ENCODE measurements at regions not wholly inside any gene's neighbourhood (a gene's known extent, or its start where the extent isn't known, plus 50 kb on each side); places are given as distances from the start of the nearest gene placed in this dataset.
"Not testable (repeated sequence)": the region's sequence is repeated elsewhere in the genome, so short reads cannot be mapped to it uniquely, and the experiment has no call there.

DNA sequence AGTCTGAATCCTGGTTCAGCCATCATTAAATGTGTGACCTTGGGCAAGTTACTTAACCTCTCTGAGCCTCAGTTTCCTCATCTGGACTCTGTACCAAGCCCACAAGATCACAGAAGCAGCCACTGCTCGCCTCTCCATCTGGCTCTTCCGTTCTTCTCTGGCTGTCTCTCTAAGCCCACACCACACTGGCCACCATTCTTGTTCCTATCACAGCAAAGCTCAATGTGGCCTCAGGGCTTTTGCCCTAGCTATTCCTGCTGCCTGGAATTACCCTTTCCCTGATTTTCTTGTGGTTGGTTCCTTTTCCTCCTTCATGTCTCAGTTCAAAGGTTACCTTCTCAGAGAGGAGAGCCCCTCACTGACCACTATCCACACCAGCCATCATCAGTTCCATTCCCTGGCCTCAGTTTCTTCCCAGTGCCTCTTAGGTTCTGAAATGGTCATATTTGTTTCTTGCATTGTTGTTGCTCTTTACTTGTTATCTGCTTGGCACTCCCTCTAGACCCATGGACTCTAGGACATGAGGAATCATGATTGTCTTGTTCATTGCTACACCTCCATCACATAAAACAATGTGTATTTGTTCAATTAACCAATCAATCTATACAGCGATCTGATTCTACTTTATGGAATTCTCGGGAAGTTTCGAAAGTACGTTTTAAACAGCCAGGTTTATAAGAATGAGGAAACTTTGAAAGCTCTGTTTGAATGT is 56.5 kb upstream of the PTPN1 start:
- intact Hi-C loops (cut with DNase I): no loop called here
- Histone ChIP-seq H3K9me3 (no peaks in the 10 kb centered on the region), H3K27me3 (no peaks in the 10 kb centered on the region), H3K36me3 (no peaks in the 10 kb centered on the region), H3K4me3 (no peak overlapping the region), H3K27ac (no peak overlapping the region), H3K4me1 (peaks cover 0 to 49% (median 18%) of the 10 kb centered on the region in 4 donors)
- 63% methylated on average over 5 of the region's 6 CpGs for WGBS (ENCODE audit: insufficient coverage, low coverage, low lambda C conversion rate, missing lambda C conversion rate)
- TF ChIP-seq POLR2A (IDR thresholded peaks at IDR 0.05): no peak
- TF ChIP-seq, protein P1, sequence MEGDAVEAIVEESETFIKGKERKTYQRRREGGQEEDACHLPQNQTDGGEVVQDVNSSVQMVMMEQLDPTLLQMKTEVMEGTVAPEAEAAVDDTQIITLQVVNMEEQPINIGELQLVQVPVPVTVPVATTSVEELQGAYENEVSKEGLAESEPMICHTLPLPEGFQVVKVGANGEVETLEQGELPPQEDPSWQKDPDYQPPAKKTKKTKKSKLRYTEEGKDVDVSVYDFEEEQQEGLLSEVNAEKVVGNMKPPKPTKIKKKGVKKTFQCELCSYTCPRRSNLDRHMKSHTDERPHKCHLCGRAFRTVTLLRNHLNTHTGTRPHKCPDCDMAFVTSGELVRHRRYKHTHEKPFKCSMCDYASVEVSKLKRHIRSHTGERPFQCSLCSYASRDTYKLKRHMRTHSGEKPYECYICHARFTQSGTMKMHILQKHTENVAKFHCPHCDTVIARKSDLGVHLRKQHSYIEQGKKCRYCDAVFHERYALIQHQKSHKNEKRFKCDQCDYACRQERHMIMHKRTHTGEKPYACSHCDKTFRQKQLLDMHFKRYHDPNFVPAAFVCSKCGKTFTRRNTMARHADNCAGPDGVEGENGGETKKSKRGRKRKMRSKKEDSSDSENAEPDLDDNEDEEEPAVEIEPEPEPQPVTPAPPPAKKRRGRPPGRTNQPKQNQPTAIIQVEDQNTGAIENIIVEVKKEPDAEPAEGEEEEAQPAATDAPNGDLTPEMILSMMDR (IDR thresholded peaks at IDR 0.05): no peak
- DNase-seq (no peak), ATAC-seq (no peak)

DNA sequence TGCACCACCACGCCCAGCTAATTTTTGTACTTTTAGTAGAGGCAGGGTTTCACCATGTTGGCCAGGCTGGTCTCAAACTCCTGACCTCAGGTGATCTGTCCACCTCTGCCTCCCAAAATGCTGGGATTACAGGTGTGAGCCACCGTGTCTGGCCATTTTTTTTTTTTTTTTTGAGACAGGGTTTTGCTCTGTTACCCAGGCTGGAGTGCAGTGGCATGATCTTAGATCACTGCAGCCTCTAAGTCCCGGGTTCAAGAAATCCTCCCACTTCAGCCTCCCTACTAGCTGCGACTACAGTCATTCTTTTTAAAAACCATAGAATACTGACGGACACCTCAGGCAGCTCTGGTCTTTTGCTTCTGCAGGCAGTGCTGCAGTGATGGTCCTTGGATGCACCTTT is 54.9 kb upstream of the PTPN1 start:
- H3K27me3 ChIP-seq; H3K9me3 ChIP-seq; ATAC-seq; H3K4me3 ChIP-seq; H3K36me3 ChIP-seq; intact Hi-C loops (cut with DNase I); DNase-seq: not testable (repeated sequence)
- Histone ChIP-seq H3K4me1 (peaks cover 0 to 55% (median 22%) of the 10 kb centered on the region in 4 donors), H3K27ac (peak overlapping the region in 2 of 3 donors; percentile 75 to 79)
- WGBS (ENCODE audit: insufficient coverage, low coverage, low lambda C conversion rate, missing lambda C conversion rate): 79% methylated on average over 2 of the region's 5 CpGs

DNA sequence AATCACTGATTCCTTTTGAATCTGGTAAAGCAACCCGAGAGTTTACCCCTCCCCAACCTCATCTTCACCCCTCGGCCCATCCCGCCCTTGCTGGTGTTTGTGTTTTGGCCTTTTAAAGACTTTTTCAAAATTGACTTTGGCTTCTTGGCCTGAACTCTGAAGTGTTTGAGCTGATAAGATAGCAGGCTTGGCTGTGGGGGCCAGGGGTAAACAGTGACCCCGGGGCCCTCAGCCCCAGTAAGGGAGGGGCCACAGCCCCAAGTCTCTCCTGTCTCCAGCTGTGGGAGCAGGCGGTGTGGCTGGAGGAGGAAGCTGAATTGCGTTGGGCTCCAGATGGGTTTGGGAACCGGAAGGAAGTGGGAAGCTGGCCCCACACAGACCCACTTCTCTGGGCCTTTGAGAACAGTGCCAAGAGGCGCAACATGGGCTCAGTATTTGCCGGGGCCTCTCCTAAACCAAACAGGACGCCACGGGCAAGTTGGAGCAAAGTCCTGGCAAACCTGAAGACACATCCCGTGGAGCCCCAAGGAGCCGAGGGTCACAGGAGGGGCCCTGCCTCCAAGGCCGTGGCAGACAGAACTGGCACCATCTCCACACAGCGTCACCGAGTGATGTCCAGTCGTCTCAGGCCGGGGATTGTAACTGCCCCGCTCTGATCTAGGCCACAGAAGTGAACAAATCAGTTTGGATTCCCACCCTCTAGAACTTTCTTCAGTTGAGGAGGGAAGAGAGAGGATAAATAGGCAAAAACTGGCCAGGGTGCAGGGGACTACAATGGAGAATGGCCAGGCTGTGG is 54.3 kb upstream of the PTPN1 start:
- ATAC-seq: peak; percentile 12 to 79 (median 70)
- peak in 2 of 3 donors; percentile 82 to 84 for DNase-seq
- no peaks in the 10 kb centered on the region for H3K27me3 ChIP-seq
- H3K9me3 ChIP-seq: no peaks in the 10 kb centered on the region
- H3K36me3 ChIP-seq: no peaks in the 10 kb centered on the region
- WGBS (ENCODE audit: insufficient coverage, low coverage, low lambda C conversion rate, missing lambda C conversion rate): 21% methylated on average over 13 of the region's 19 CpGs
- peaks cover 0 to 56% (median 23%) of the 10 kb centered on the region in 4 donors for H3K4me1 ChIP-seq
- intact Hi-C loops (cut with DNase I): no loop called here
- no peak for TF ChIP-seq POLR2A (IDR thresholded peaks at IDR 0.05)
- TF ChIP-seq, protein P1 (IDR thresholded peaks at IDR 0.05): no peak
- H3K27ac ChIP-seq: peak overlapping the region; percentile 33 to 79 (median 75)
- no peak overlapping the region for H3K4me3 ChIP-seq

DNA sequence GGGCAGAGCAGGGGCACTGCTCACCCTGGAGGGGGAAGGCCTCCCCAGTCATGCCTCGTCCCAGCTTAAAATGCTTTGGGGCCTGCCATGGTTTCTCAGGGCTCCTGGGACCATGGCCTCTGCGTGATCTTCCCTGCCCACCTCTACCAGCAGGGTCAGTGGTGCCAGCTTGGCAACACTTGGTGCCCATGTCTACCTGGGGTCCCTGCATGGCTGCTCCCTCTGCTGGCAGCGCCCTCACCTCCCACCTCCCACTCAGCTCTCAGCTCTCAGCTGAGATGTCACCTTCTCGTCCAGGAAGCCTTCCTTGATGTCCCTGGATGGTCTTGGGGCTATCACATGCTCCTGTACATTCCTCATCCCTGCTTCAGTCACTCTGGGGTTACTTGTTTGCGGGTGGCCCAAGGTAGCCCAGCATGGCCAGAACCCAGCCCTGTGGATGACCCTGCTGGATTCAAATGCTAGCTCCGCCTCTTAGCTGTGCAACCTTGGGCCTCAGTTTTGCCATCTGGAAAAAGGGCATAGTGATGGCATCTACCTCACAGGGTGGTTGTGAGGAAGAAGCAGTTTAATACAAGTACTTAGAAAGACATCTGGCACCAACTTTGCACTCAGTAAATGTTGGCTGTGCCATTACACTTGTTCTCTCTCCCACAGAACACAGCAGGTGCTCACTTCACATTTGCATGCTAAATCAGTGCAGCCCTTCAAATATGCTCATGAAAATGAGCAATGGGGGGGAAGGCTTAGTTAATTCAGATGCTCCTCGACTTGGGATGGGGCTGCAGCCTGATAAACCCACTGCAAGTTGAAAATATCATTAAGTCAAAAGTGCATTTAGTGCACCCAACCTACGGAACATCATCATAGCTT is 53.5 kb upstream of the PTPN1 start:
- H3K9me3 ChIP-seq: no peaks in the 10 kb centered on the region
- DNase-seq: no peak
- H3K36me3 ChIP-seq: no peaks in the 10 kb centered on the region
- H3K27ac ChIP-seq: peak overlapping the region; percentile 33 to 79 (median 75)
- no peak for ATAC-seq
- TF ChIP-seq, protein P1 (IDR thresholded peaks at IDR 0.05): peak in 3 of 4 donors; percentile 17 to 26 (median 23)
- no peak for TF ChIP-seq POLR2A (IDR thresholded peaks at IDR 0.05)
- H3K27me3 ChIP-seq: no peaks in the 10 kb centered on the region
- 83% methylated on average over 5 of the region's 8 CpGs for WGBS (ENCODE audit: insufficient coverage, low coverage, low lambda C conversion rate, missing lambda C conversion rate)
- H3K4me3 ChIP-seq: no peak overlapping the region
- intact Hi-C loops (cut with DNase I): no loop called here
- peaks cover 0 to 49% (median 20%) of the 10 kb centered on the region in 4 donors for H3K4me1 ChIP-seq

All from right lobe of liver (tissue), 6 donors.